HG03064 (cell line): ENCODE measurements at regions not wholly inside any gene's neighbourhood (a gene's known extent, or its start where the extent isn't known, plus 50 kb on each side); places are given as distances from the start of the nearest gene placed in this dataset.

ENCODE experiments used
- ATAC-seq: cut with Tn5 transposase; IDR thresholded peaks from one replicate; pipeline ENCODE4 v1.9.1; 2021; ENCODE audit warnings: low read depth; ENCODE audit not compliant: unreplicated experiment

- ATAC-seq, result no peak
Observed at GRCh38 chr1:182297335-182297734, 94.3 kb downstream of the GLUL start.

GRCh38 chr1:182295697-182296096, 95.9 kb downstream of the GLUL start:
- no peak for ATAC-seq

- no peak for ATAC-seq
Observed at GRCh38 chr1:182293119-182293589, 98.4 kb downstream of the GLUL start.

GRCh38 chr1:182292193-182292741, 99.3 kb downstream of the GLUL start:
- ATAC-seq, result no peak

GRCh38 chr1:182291584-182292192, 99.9 kb downstream of the GLUL start:
- no peak for ATAC-seq

GRCh38 chr1:182288749-182289604, 102.6 kb downstream of the GLUL start:
- no peak for ATAC-seq

GRCh38 chr1:182286761-182287160, 104.8 kb downstream of the GLUL start:
- ATAC-seq, result no peak

GRCh38 chr1:182283746-182284544, 107.6 kb downstream of the GLUL start:
- ATAC-seq, result no peak

GRCh38 chr1:182281541-182281940, 110.0 kb downstream of the GLUL start:
- ATAC-seq, result no peak

GRCh38 chr1:182280504-182280900, 111.1 kb downstream of the GLUL start:
- ATAC-seq, result no peak

GRCh38 chr1:182279724-182280503, 111.7 kb downstream of the GLUL start:
- no peak for ATAC-seq

GRCh38 chr1:182279302-182279701, 112.3 kb downstream of the GLUL start:
- no peak for ATAC-seq

GRCh38 chr1:182278144-182279054, 113.2 kb downstream of the GLUL start:
- ATAC-seq, result no peak

- ATAC-seq, result no peak
Observed at GRCh38 chr1:182275271-182275670, 116.3 kb downstream of the GLUL start.

GRCh38 chr1:182274618-182275017, 117.0 kb downstream of the GLUL start:
- no peak for ATAC-seq

GRCh38 chr1:182270731-182271130, 120.9 kb downstream of the GLUL start:
- ATAC-seq, result no peak

GRCh38 chr1:182269097-182269496, 122.5 kb downstream of the GLUL start:
- no peak for ATAC-seq

- ATAC-seq, result no peak
Observed at GRCh38 chr1:182268669-182269068, 122.9 kb downstream of the GLUL start.

GRCh38 chr1:182264185-182264584, 127.4 kb downstream of the GLUL start:
- ATAC-seq, result no peak
